MG63 (cell line): ENCODE measurements at regions not wholly inside any gene's neighbourhood (a gene's known extent, or its start where the extent isn't known, plus 50 kb on each side); places are given as distances from the start of the nearest gene placed in this dataset.

ENCODE experiments used
- DNase-seq: peaks from one replicate; pipeline ENCODE4 v3.0.0-alpha.2; 2020
- H3K27me3 ChIP-seq: fragments of 250-450 bp; sonication (Bioruptor Pico); 2 replicates; pipeline ENCODE4 v1.5.1; 2020; ENCODE audit warnings: mild to moderate bottlenecking, moderate library complexity
- H3K36me3 ChIP-seq: fragments of 250-450 bp; sonication (Bioruptor Pico); 2 replicates; pipeline ENCODE4 v1.5.1; 2020; ENCODE audit warnings: mild to moderate bottlenecking, moderate library complexity
- H3K4me3 ChIP-seq: fragments of 250-450 bp; sonication (Bioruptor Pico); 2 replicates; pipeline ENCODE4 v1.5.1; 2020; ENCODE audit warnings: mild to moderate bottlenecking, moderate library complexity
- H3K9me3 ChIP-seq: fragments of 250-450 bp; sonication (Bioruptor Pico); 2 replicates; pipeline ENCODE4 v1.5.1; 2020; ENCODE audit warnings: mild to moderate bottlenecking, moderate library complexity

DNA sequence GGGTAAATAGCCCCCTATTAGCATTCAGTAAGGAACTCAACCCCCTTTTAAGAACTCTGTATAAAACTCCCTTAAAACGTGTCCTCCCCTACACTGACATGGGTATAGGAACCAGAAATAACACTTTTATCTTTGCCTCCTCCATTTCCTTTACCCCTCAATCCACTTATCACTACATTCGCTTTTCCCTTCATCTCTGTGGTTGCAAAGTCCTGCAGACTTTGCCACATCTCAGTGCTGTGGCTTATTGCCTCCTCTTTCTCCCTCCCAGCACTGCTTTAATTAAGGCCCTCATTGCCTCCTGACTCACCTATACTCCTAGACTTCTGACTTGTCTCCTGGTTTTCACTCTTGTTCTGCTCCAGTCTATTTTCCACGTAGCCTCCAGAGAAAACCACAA, 94.3 kb upstream of the GADL1 start:
- no peaks in the 10 kb centered on the region for H3K9me3 ChIP-seq
- no peaks in the 10 kb centered on the region for H3K27me3 ChIP-seq
- no peaks in the 10 kb centered on the region for H3K36me3 ChIP-seq
- no peak for DNase-seq
- H3K4me3 ChIP-seq, result no peak overlapping the region

DNA sequence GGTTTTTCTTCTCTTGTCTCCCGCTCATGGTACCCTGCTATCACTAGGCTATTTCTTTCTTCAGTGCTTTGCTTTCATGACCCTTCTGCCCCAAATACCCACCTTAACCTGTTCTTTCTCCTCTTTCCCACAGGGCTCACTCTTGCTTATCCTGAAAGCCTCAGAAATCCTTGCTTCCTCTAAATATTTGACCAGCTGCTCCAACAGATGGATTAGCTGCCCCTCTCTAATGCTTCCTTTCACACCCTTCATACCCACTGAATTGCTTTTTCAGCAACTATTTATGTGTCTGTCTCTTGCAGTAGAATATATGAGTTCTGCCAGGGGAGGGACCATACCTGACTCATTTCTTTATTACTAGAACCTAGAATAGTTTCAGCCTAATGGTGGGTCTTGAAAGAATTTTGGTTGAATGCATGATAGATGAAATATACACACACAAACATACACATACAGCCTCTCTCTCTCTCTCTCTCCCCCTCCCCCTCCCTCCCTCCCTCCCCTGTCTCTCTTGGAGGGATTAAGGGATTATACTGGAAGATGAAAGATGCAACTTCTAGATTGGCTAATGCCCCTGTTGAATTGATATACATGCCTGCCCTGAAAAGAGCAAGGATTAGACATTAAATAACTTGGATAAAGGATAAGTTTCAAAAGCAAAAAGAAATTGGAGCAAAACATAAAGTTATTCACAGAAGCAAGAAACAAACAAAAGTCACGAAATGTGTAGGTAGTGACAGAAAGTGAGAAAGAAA, 95.0 kb upstream of the GADL1 start:
- Histone ChIP-seq H3K36me3 (no peaks in the 10 kb centered on the region), H3K4me3 (no peak overlapping the region), H3K27me3 (no peaks in the 10 kb centered on the region), H3K9me3 (no peaks in the 10 kb centered on the region)
- DNase-seq, result no peak

DNA sequence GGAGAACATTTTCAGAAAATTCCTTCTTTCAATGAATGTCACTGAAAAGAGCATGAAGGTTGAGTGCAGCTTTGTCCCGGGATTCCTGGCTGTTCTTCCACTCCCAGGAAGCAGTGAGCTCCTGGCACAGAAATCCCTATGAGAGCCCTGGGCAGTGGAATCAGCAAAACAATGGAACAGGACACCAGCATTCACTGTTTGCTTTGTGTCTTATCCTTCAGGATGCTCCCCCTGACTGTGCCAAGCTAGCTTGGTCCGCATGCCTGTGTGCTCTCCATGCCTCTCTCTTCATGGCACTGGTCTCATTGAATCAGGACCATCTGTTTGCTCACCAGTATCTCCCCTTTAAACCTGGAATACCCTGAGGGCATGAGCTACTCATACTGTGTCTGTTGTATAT, 102.0 kb upstream of the GADL1 start:
- no peaks in the 10 kb centered on the region for H3K27me3 ChIP-seq
- H3K9me3 ChIP-seq, result no peaks in the 10 kb centered on the region
- H3K36me3 ChIP-seq, result no peaks in the 10 kb centered on the region
- H3K4me3 ChIP-seq, result no peak overlapping the region
- DNase-seq, result no peak

DNA sequence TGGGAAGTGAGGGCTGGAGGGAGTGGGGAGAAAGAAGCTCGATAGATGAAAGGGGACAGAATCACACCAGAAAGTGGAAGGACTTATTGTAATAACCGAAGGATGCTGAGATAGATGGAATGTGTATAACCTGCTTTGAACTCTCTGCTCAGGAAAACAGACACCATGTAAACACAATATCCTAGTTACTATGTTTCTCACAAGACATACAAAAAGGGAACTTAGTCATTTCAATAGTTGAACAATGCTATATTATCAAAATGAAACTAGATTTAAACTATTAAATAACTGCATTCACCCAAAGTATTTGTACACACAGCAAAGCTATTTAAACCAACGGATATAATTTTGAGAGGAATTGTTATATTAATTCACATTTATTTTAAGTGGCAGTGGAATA, 108.3 kb upstream of the GADL1 start:
- Histone ChIP-seq H3K4me3 (no peak overlapping the region), H3K36me3 (no peaks in the 10 kb centered on the region)
- DNase-seq, result no peak

DNA sequence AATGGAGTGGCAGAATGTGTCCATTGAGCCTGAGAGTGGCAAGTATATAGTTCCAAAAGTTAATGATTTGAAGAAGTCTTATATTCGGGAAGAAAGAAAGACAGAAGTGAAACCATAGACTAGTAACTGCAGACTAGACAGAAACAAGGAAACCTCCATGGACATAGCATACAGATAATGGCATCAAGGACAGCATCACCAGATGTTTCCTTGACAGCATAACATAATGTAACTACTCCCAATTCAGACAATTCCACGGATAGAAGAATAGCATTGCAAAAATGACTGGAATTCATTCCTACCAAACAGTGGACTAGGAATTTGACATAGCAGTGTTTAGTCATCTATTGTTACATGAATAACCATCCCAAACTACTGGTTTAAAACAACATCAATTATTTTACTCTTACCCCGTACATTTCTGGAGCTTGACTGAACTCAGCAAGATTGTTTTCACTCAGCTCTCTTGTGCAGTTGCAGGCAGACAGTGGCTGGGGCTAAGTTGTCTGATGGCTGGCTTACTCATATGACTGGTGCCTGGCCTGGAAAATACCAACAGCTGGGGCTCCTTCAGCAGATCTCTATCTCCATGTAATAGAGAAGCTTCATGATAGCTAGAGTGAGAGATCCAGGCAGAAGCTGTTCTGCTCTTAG, 109.7 kb upstream of the GADL1 start:
- Histone ChIP-seq H3K9me3 (no peaks in the 10 kb centered on the region), H3K27me3 (no peaks in the 10 kb centered on the region), H3K36me3 (no peaks in the 10 kb centered on the region), H3K4me3 (no peak overlapping the region)
- DNase-seq, result peak; percentile 47

More for the DNA sequence above, 108.3 kb upstream of the GADL1 start:
- H3K9me3 ChIP-seq, result no peaks in the 10 kb centered on the region
- H3K27me3 ChIP-seq, result no peaks in the 10 kb centered on the region

DNA sequence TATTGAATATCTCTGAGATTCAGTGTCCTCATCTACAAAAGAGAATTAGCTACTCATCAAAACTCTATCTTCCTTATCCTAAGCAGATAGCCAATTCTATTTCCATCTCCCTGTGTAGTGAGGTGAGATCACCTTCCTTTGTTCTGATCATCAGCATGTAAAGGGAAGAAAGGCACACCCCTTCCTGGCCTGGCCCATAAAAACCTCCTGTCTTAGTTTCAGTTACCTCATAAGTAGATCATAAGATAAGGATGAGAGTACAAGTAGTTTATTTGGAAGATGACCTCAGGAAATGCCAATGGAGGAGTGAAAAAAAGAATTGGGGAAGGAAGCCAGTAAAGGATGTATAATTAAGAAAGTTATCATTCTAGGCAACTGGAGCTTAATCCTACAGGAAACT, 114.5 kb upstream of the GADL1 start:
- no peaks in the 10 kb centered on the region for H3K27me3 ChIP-seq
- no peak overlapping the region for H3K4me3 ChIP-seq
- no peak for DNase-seq
- no peaks in the 10 kb centered on the region for H3K36me3 ChIP-seq
- no peaks in the 10 kb centered on the region for H3K9me3 ChIP-seq

DNA sequence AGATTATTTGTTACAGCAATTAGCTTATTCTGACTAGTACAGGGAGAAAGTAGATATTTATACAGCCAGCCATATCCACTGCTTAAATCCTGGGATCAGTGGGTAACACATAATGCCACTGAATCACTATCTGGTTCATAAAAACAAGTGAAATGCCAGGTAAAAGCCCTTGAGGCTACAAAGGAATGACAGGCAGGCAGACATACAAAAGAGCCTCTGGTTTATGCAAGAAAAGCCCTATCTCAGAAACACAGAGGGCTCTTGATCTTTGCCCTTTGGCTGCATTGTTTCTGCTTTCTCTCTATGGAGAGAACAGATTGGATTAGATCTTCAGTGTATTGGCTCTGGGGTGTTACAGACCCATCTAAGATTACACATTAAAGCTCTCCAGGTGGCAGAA, 115.4 kb upstream of the GADL1 start:
- Histone ChIP-seq H3K9me3 (no peaks in the 10 kb centered on the region), H3K27me3 (no peaks in the 10 kb centered on the region), H3K36me3 (no peaks in the 10 kb centered on the region), H3K4me3 (no peak overlapping the region)
- no peak for DNase-seq

DNA sequence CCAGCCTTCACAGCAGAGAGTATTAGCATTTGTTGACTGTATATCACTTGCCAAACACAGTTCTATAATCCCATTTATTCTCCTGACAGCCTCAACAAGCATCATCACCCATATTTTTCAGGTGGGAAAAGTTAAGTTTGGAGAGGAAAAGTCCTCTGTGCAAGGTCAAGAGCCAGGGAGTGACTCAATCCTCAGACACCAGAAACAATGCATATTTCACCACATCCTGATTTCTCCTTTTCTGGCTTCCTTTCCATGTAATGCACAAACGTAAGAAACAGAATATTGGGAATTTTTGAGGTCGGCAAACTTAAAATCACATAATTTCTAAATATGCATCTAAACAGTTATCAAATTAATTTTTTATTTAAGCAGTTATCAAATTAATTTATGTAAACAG, 116.0 kb upstream of the GADL1 start:
- DNase-seq, result no peak
- H3K4me3 ChIP-seq, result no peak overlapping the region
- H3K27me3 ChIP-seq, result no peaks in the 10 kb centered on the region
- H3K36me3 ChIP-seq, result no peaks in the 10 kb centered on the region
- no peaks in the 10 kb centered on the region for H3K9me3 ChIP-seq

DNA sequence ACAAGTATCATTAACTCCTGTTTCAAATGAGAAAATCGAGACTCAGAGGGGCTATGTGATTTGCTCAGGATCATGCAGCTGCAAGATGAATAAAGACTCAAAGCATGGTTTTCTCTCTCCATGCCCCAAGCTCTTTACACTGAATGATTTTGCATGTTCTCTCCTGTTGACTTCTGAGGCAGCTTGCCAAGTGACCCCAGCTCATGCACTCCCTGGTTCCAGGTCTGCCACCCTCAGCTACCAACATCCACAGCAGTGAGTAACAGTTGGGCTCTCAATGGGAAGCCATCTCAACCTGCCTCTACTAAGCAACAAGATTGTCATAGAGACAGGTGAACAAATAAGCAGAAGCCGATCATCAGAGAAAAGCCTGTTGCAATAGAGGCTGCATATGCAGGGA, 116.9 kb upstream of the GADL1 start:
- no peak for DNase-seq
- Histone ChIP-seq H3K9me3 (no peaks in the 10 kb centered on the region), H3K4me3 (no peak overlapping the region), H3K36me3 (no peaks in the 10 kb centered on the region), H3K27me3 (no peaks in the 10 kb centered on the region)

DNA sequence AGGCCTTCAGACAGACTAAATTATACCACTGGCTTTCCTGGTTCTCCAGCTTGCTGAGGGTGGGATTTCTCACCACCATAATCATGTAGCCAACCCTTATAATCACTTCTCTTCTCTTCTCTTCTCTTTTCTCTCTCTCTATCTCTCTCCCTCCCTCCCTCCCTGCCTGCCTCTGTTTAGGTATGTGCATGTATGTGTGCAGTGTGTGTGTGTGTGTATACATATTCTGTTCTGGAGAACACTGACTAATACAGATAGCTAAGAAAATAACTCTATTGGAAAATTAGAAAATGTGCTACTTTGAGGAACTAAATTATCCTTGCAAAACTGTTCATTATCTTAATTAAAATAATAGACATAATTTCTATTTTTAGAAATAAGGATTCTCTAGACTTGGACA, 118.6 kb upstream of the GADL1 start:
- DNase-seq, result no peak
- no peaks in the 10 kb centered on the region for H3K36me3 ChIP-seq
- no peaks in the 10 kb centered on the region for H3K27me3 ChIP-seq
- H3K4me3 ChIP-seq, result no peak overlapping the region
- no peaks in the 10 kb centered on the region for H3K9me3 ChIP-seq

DNA sequence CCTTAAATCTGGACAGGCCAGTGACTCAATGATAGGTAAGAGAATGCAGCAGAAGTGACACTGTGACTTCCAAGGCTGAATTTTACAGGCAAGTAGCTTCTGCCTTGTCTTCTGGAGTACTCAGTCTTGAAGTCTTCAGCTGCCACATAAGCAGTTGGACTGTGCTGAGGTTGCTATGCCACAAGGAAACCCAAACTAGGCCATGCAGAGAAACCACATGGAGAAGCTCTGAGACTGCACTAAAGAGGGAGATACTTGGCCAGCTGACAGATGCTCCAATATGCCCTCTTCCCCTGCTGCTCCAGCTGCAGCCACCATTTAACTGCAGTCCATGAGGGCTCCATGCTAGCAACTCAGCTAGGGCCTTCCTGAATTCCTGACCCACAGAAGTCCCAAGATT, 119.4 kb upstream of the GADL1 start:
- Histone ChIP-seq H3K9me3 (no peaks in the 10 kb centered on the region), H3K36me3 (no peaks in the 10 kb centered on the region), H3K4me3 (no peak overlapping the region), H3K27me3 (no peaks in the 10 kb centered on the region)
- DNase-seq, result no peak

DNA sequence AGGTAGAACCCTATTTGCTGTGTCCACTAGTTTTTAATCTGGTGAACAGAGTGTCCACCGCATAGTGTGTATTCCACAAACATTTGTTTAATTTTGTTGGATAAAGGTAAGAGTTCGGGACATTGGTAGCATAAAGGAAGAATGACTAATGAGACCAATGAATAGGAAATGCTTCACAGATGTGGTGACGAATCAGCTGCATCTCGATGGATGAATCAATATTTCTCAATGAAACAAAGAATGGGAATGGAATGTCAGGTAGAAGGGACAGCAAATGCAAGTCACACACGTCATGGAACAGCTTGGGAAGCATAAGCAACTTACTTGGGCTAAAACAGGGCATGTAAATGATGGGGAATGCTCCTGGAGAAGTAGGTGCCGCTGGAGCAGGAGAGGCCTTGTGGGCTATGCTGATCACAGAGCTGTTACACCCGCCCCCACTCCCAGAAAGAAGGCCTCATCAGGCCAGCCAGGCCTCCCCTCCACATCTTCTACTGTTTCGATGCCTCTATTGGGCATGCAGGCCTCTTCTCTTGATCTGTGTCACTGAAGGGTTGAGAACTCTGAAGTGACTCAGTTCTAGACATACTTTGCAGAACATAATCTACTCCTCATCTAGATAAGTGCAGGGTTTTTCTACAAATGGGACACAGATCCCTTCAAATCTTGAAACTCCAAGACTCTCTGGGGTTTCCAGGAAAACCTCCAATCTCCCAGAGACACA, 120.0 kb upstream of the GADL1 start:
- Histone ChIP-seq H3K36me3 (no peaks in the 10 kb centered on the region), H3K9me3 (no peaks in the 10 kb centered on the region), H3K4me3 (no peak overlapping the region), H3K27me3 (no peaks in the 10 kb centered on the region)
- DNase-seq, result no peak

DNA sequence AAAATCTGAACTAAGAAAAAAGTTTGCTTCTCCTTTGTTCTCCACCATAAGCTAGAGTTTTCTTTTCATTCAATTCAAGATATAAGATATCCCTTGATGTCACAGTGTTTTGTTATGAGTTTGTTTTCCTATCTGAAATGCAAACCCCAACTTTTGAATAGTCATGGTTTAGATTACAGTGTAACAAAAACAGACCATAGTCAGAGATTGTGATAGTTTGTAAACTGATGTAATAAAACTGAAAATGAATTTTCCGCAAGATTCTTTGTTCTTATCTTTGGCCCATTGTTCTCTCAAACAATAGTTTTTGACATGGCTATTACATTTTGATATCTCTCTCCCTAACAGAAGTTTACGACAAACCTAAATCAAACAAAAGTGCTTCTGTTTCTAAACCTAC, 121.7 kb upstream of the GADL1 start:
- Histone ChIP-seq H3K36me3 (no peaks in the 10 kb centered on the region), H3K9me3 (no peaks in the 10 kb centered on the region), H3K4me3 (no peak overlapping the region), H3K27me3 (no peaks in the 10 kb centered on the region)
- DNase-seq, result no peak

DNA sequence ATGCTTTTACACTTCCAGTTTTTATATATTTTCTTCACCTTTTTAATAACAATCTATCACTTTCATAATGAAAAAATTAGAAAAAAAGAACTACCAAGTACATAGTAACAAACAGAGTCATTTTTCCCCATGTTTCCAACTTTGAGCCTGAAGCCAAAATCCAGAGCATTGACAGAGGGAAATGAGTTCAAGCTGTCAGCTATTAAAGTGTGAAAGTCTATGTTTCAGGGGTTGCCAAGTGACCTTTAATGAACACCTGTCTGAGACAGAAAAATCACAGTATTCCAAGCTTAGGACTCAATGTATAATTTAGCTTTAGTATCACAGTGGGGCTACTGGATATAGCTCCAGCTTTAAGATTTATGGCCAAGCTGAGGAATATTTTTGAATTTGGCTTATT, 128.3 kb upstream of the GADL1 start:
- H3K36me3 ChIP-seq, result no peaks in the 10 kb centered on the region
- DNase-seq, result no peak
- no peak overlapping the region for H3K4me3 ChIP-seq
- H3K27me3 ChIP-seq, result no peaks in the 10 kb centered on the region
- no peaks in the 10 kb centered on the region; the same call in 1 of the 2 replicates for H3K9me3 ChIP-seq

DNA sequence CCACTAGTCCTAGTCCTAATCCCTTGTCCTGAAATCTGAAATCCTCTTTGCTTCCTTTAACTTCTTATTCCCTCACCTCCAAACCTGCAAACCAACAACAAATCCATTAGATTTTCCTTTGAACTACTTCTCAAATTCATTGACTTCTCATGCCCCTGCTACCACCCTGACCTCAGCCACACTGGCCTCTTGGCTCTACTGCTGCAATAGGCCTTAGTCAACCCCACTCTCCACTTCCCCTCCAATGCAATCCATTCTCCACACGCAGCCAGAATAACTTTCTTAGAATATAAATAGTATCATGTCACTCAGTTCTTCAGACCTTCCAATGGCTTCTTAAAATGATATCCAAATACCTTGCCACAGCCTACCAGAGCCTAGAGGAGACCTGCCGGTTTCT, 131.1 kb upstream of the GADL1 start:
- Histone ChIP-seq H3K4me3 (no peak overlapping the region), H3K36me3 (no peaks in the 10 kb centered on the region), H3K9me3 (no peaks in the 10 kb centered on the region; the same call in 1 of the 2 replicates), H3K27me3 (no peaks in the 10 kb centered on the region)
- DNase-seq, result no peak

DNA sequence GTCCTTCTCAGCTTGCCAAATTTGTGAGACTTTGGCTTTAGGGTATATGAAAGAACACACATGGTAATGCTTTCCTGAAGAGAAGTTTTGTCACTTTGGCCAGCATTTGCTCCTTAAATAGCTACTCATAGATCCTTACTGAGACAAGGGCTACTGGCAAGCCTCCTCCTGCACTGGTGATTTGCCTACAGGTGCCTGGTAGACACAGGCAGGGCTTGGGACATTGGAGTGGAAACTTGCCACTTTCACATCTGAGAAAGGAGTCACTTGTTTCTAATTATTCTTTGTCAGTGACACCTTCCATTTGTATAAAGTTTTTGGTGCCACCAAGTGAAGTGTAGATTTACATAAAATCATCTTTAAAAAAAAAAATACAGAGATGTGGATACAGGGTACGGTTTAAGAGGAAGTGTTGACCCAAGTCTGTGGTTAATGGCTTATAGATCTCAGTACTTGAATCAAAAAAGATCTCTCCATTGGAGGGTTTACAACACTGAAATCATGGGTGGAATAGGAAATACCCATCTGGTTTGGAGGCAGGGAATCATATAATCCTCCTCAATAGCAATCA, 132.8 kb upstream of the GADL1 start:
- Histone ChIP-seq H3K9me3 (no peaks in the 10 kb centered on the region; the same call in 1 of the 2 replicates), H3K27me3 (no peaks in the 10 kb centered on the region), H3K4me3 (no peak overlapping the region), H3K36me3 (no peaks in the 10 kb centered on the region)
- DNase-seq, result no peak

DNA sequence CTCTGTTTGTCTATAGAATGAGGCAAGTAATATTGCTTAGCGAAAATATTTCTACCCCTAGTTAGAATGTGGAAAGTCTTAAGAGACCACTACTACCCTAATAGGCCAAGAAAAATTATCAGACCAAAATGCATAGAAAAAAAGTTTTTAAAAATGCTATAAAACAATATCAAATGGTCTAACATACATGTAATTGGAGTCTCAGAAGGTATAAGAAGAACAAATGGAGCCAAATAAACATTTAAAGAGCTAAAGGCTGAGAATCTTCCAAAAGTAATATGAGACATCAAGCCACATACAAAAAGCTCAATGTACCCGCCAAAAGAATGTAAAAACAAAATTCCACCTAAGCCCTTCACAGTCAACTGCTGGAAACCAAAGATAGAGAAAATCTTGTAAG, 133.5 kb upstream of the GADL1 start:
- Histone ChIP-seq H3K4me3 (no peak overlapping the region), H3K36me3 (no peaks in the 10 kb centered on the region), H3K9me3 (no peaks in the 10 kb centered on the region; the same call in 1 of the 2 replicates), H3K27me3 (no peaks in the 10 kb centered on the region)
- no peak for DNase-seq
